ENCODE measurements at regions not wholly inside any gene's neighbourhood (a gene's known extent, or its start where the extent isn't known, plus 50 kb on each side); places are given as distances from the start of the nearest gene placed in this dataset.

DNA sequence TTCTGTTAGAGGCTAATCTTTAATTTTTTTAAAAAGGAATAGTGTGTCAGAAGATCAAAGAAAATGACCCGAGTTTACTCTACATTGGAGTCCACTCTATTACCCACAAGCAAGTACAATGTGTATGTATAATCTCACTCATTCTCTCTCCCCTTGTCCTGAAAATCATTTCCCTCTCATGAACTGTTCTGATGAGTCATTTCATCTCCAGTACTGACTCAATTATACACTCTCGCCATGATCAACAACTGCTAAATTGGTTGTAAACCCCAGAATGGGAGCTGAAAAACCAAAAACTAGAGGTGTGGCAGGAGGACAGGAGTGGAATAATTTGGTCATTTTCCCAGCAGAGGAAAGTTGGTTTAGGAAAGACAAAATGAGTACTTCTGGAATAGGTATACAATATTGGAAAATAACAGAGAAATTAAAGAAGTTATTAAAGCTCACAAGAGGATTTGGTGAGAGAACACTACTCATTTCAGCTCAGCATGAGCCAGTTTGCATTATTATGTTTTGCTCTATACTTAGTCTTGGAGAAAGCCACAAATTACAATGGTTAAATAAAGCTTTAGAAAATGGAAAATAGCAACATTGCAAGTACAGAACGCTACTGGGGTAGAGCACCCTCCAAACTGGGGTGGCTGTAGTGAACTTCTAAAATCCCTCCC, 144.3 kb upstream of the PFN2 start (continued):
- TF ChIP-seq SIX5 (IDR thresholded peaks at IDR 0.05; ENCODE audit: low read depth, low read length) (no peak), KDM5A (IDR thresholded peaks at IDR 0.05; ENCODE audit: low read length) (no peak), CHD2 (IDR thresholded peaks at IDR 0.05; ENCODE audit: low read length) (no peak), TCF12 (IDR thresholded peaks at IDR 0.05; ENCODE audit: low read depth, low read length) (no peak), ZNF274 (IDR thresholded peaks at IDR 0.05; ENCODE audit: borderline replicate concordance, extremely low read depth, low read length) (no peak), GABPA (IDR thresholded peaks at IDR 0.05; ENCODE audit: borderline replicate concordance, insufficient read depth, low read length) (no peak), RNF2 (IDR thresholded peaks at IDR 0.05; ENCODE audit: borderline replicate concordance, low read depth, low read length, missing control alignments, poor library complexity, severe bottlenecking) (no peak), GTF2F1 (IDR thresholded peaks at IDR 0.05; ENCODE audit: borderline replicate concordance, low read depth, low read length) (no peak)
